ENCODE measurements at regions not wholly inside any gene's neighbourhood (a gene's known extent, or its start where the extent isn't known, plus 50 kb on each side); places are given as distances from the start of the nearest gene placed in this dataset.

DNA sequence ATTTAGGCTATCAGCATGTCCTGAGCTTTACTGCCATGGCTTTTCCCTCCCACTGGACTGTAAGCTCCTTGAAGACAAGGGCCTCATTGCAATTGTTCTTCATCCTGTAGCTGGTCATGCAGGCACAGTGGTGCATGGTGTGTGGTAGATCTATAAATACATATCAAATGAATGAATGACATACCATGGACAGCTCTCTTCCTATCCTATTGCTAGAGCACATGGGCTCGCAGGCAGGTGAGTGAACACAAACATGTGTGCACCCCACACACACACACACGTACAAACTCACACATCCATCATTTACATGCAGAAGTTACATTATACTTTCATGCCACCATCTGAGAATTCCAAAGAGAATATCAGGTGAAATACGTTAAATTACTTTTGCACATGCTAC, 172.9 kb upstream of the RUNX1 start:
- no peak for TF ChIP-seq CTCF (IDR thresholded peaks at IDR 0.05)
- H3K9ac ChIP-seq (ENCODE audit: insufficient read depth, low read length, poor library complexity, severe bottlenecking): no peak overlapping the region
- H3K4me3 ChIP-seq (replicated peaks in 1 of 3; ENCODE audit: low read depth in 2 of 3, low read length in 3 of 3): no peak overlapping the region
- no peaks in the 10 kb centered on the region for H3K79me2 ChIP-seq (ENCODE audit: insufficient read depth, low read length)
- no peak for DNase-seq
- H3K9me3 ChIP-seq (replicated peaks in 1 of 2; ENCODE audit: control insufficient read depth in 1 of 2, insufficient read depth in 1 of 2, low read length in 2 of 2): no peaks in the 10 kb centered on the region
- Mint-ChIP-seq H3K4me3 (no peak overlapping the region), H3K36me3 (no peaks in the 10 kb centered on the region), H3K27ac (no peak overlapping the region), H3K4me1 (peaks cover 21% of the 10 kb centered on the region), H3K9me3 (peaks cover 0 to 2% (median 0%) of the 10 kb centered on the region in 7 donors), H3K27me3 (ENCODE audit: low read depth in 3 of 3) (peaks cover 0 to 2% (median 0%) of the 10 kb centered on the region in 3 donors)
- no peaks in the 10 kb centered on the region for H3K27me3 ChIP-seq (ENCODE audit: control insufficient read depth in 2 of 2, insufficient read depth in 2 of 2, low read length in 2 of 2)
- intact Hi-C loops (cut with micrococcal nuclease): no loop called here
- WGBS (ENCODE audit: insufficient coverage): 84% methylated on average over 2 of the region's 3 CpGs
- H3K4me1 ChIP-seq (ENCODE audit: control insufficient read depth in 1 of 2, insufficient read depth in 2 of 2, low read length in 2 of 2): peaks cover 9 to 20% of the 10 kb centered on the region in 2 donors
- H2AFZ ChIP-seq (ENCODE audit: insufficient read depth, low read depth, low read length, poor library complexity, severe bottlenecking): peak overlapping the region; percentile 60
- no peaks in the 10 kb centered on the region for H3K36me3 ChIP-seq (replicated peaks in 1 of 2; ENCODE audit: control insufficient read depth in 1 of 2, insufficient read depth in 2 of 2, low read length in 2 of 2)
- H4K20me1 ChIP-seq (ENCODE audit: insufficient read depth, low read length): no peaks in the 10 kb centered on the region
- H3K27ac ChIP-seq (ENCODE audit: low read depth in 1 of 2, low read length in 2 of 2): peak overlapping the region in 1 of 2 donors; percentile 6
- H3K4me2 ChIP-seq (replicated peaks; ENCODE audit: extremely low read depth, low read length, poor library complexity, severe bottlenecking): peak overlapping the region; percentile 40

DNA sequence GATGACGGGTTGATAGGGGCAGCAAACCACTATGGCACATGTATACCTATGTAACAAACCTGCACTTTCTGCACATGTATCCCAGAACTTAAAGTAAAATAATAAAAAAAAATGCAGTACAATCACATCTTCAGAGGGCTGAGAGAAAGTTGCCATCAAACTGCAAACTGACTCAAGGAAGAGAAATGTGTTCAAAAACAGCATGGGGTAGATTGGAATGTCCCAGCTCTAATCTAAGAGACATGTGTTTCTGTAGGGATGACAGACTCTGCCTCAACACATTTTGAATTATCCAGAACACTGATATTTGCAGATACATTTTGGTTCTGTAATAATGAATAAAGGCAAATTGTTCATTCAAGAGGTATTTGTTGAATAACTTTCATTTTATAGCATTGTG, 171.2 kb upstream of the RUNX1 start:
- no peaks in the 10 kb centered on the region for H3K79me2 ChIP-seq (ENCODE audit: insufficient read depth, low read length)
- Mint-ChIP-seq H3K36me3 (no peaks in the 10 kb centered on the region), H3K9me3 (peaks cover 0 to 2% (median 0%) of the 10 kb centered on the region in 7 donors), H3K4me1 (peaks cover 12% of the 10 kb centered on the region), H3K4me3 (no peak overlapping the region), H3K27me3 (ENCODE audit: low read depth in 3 of 3) (no peaks in the 10 kb centered on the region), H3K27ac (no peak overlapping the region)
- H3K4me3 ChIP-seq (replicated peaks in 1 of 3; ENCODE audit: low read depth in 2 of 3, low read length in 3 of 3): no peak overlapping the region
- no CpG with 5 or more reads among the region's 1 CpG for WGBS (ENCODE audit: insufficient coverage)
- no peaks in the 10 kb centered on the region for H3K27me3 ChIP-seq (ENCODE audit: control insufficient read depth in 2 of 2, insufficient read depth in 2 of 2, low read length in 2 of 2)
- H3K36me3 ChIP-seq (replicated peaks in 1 of 2; ENCODE audit: control insufficient read depth in 1 of 2, insufficient read depth in 2 of 2, low read length in 2 of 2): no peaks in the 10 kb centered on the region
- H3K27ac ChIP-seq (ENCODE audit: low read depth in 1 of 2, low read length in 2 of 2): no peak overlapping the region
- no peaks in the 10 kb centered on the region for H4K20me1 ChIP-seq (ENCODE audit: insufficient read depth, low read length)
- intact Hi-C loops (cut with micrococcal nuclease): no loop called here
- H3K4me1 ChIP-seq (ENCODE audit: control insufficient read depth in 1 of 2, insufficient read depth in 2 of 2, low read length in 2 of 2): peaks cover 9 to 15% of the 10 kb centered on the region in 2 donors
- H2AFZ ChIP-seq (ENCODE audit: insufficient read depth, low read depth, low read length, poor library complexity, severe bottlenecking): no peak overlapping the region
- no peak overlapping the region for H3K9ac ChIP-seq (ENCODE audit: insufficient read depth, low read length, poor library complexity, severe bottlenecking)
- DNase-seq: no peak
- H3K9me3 ChIP-seq (replicated peaks in 1 of 2; ENCODE audit: control insufficient read depth in 1 of 2, insufficient read depth in 1 of 2, low read length in 2 of 2): no peaks in the 10 kb centered on the region
- no peak overlapping the region for H3K4me2 ChIP-seq (replicated peaks; ENCODE audit: extremely low read depth, low read length, poor library complexity, severe bottlenecking)
- no peak for TF ChIP-seq CTCF (IDR thresholded peaks at IDR 0.05)

Measured in CD14-positive monocyte (primary cell).